NCI-H748 treated with DMSO at 0.1 percent for 48 hours (cell line): ENCODE measurements at regions not wholly inside any gene's neighbourhood (a gene's known extent, or its start where the extent isn't known, plus 50 kb on each side); places are given as distances from the start of the nearest gene placed in this dataset.
"Not testable (repeated sequence)": the region's sequence is repeated elsewhere in the genome, so short reads cannot be mapped to it uniquely, and the experiment has no call there.

Experiments used
- DNase-seq: peaks from one replicate; lab custom pipeline; 2025; lab: John Stamatoyannopoulos, UW

GRCh38 chr13:110811008-110811720 lies 97.7 kb downstream of the ING1 start:
- DNase-seq, result no peak

GRCh38 chr13:110811771-110812120 lies 98.2 kb downstream of the ING1 start:
- DNase-seq, result no peak

- DNase-seq, result no peak
These were observed 98.8 kb downstream of the ING1 start for GRCh38 chr13:110812121-110812868.

GRCh38 chr13:110812869-110813645 lies 99.6 kb downstream of the ING1 start:
- DNase-seq, result no peak

- DNase-seq, result no peak
These were observed 100.4 kb downstream of the ING1 start for GRCh38 chr13:110813646-110814624.

- peak; percentile 42 for DNase-seq
These were observed 99.2 kb downstream of the ANKRD10 start for GRCh38 chr13:110815471-110816204.

- DNase-seq, result no peak
These were observed 98.4 kb downstream of the ANKRD10 start for GRCh38 chr13:110816500-110816899.

GRCh38 chr13:110817143-110817542 lies 97.7 kb downstream of the ANKRD10 start:
- DNase-seq, result no peak

- no peak for DNase-seq
These were observed 96.1 kb downstream of the ANKRD10 start for GRCh38 chr13:110818747-110819146.

GRCh38 chr13:110819203-110820014 lies 95.5 kb downstream of the ANKRD10 start:
- DNase-seq, result peak; percentile 18

GRCh38 chr13:110820322-110820721 lies 94.5 kb downstream of the ANKRD10 start:
- no peak for DNase-seq

- DNase-seq, result not testable (repeated sequence)
These were observed 92.8 kb downstream of the ANKRD10 start for GRCh38 chr13:110821837-110822668.

GRCh38 chr13:110822669-110822945 lies 92.3 kb downstream of the ANKRD10 start:
- DNase-seq, result no peak

GRCh38 chr13:110824702-110825300 lies 90.1 kb downstream of the ANKRD10 start:
- DNase-seq, result no peak

- no peak for DNase-seq
These were observed 89.4 kb downstream of the ANKRD10 start for GRCh38 chr13:110825516-110825915.

GRCh38 chr13:110826101-110826500 lies 88.8 kb downstream of the ANKRD10 start:
- no peak for DNase-seq

GRCh38 chr13:110826861-110827672 lies 87.8 kb downstream of the ANKRD10 start:
- no peak for DNase-seq
